ENCODE measurements at regions not wholly inside any gene's neighbourhood (a gene's known extent, or its start where the extent isn't known, plus 50 kb on each side); places are given as distances from the start of the nearest gene placed in this dataset.

GRCh38 chr7:142308326-142308725 lies 50.5 kb upstream of the PRSS58 start:
- DNase-seq (ENCODE audit: low read depth in 3 of 3, low spot score in 2 of 3) = no peak
